Activated CD8-positive, alpha-beta memory T cell treated with anti-CD3 and anti-CD28 coated beads, Interleukin-2, amount 50 U/mL, for 4 hours (primary cell): ENCODE measurements at regions not wholly inside any gene's neighbourhood (a gene's known extent, or its start where the extent isn't known, plus 50 kb on each side); places are given as distances from the start of the nearest gene placed in this dataset.

ENCODE experiments used
- DNase-seq: peaks from one replicate; pipeline ENCODE4 v3.0.0-alpha.2; 2020

DNA sequence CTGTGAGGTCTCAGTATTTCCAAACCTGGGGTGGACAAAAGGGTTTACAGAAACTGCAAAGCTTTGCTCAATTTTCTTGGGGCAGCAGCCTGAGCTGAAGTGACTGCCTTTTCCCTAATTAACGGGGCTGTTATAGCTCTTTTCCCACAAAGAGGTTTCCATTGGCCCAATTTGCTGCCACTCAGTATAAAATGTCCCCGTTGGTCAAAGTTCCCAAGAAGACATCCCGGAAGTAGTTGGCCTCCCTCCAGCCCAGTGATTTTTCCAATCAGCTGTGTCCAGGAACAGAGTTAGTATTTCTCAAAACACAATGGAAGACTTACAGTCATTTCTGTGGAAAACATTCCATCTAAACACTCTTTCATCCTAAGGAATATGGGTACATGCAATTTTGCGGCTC lies 643.6 kb downstream of the ACTL7B start:
- DNase-seq: no peak

DNA sequence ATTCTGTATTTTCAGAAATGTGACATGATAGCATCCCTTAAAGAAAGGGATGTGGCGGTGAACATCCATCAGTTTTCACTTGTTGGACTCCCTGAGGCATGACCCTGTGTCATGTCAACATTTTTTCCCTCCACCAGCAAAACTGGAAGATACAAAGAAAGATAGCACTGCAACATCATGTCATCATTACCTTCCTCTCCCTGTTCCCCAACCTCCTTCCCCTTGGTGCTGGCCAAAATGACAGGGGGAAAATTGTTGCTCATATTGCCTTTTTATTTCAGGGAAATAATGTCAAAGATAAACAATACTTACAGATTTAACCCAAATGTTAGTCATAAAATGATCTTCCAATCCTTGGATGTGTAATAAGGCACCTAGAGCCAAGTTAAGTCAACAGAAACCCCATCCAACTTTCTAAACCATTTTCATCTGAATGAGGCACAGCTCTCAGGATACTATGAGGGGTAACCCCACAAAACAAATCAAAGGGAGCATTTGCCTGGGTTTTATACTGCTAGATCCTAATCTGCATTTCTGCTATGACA lies 644.3 kb downstream of the ACTL7B start:
- no peak for DNase-seq

DNA sequence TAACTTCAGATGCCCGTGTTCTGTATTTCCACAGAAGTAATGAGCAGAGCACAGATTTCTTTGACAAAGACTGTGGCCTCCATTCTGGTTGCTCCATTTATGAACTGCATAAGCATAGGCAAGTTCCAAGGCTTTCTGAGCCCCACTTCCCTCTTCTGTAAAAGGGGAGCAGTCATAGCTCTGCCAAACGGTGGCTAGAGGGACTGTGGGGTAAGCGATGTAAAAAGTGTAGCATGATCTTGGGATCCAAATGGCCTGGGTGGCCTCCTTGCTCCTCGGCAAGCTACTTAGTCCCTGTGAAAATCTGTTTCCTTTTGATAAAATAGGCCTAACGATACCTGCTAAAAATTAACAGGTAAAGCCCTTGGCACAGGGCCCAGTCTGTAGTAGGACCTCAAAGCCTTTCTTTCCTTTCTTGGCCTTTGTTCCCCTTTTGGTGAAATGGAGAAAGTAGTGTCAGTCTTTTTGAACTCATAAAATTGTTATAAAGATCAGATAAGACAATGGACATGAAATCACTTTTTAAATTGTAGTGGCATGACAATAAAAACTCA lies 646.6 kb downstream of the ACTL7B start:
- DNase-seq: no peak

DNA sequence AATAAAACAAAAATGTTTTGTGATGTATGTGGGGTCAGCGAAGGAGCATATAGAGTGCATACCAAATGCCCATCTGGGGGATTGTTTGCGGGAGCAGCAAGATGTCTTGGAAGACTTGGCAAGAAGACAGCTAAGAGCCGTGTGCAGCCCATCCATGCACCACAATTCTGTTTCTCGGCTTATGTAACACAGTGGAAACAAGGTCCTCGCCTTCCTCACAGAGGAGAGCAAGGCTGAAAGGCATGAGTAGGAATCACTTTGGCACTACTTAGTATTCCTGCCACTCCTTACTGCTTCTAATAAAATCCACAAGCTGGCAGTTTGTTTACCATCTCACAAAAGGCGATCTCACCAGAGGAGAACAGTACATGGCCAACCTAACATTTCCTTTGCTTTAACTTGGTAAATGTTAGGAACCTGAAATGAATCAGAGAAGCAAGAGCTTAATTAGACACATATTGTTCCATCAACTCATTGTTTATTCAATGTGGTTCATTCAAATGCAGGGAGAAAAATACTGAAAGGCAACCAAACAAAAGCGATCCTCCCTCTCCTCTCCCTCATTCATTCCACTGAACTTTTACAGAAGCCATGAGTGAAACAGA lies 648.1 kb downstream of the ACTL7B start:
- DNase-seq: no peak

DNA sequence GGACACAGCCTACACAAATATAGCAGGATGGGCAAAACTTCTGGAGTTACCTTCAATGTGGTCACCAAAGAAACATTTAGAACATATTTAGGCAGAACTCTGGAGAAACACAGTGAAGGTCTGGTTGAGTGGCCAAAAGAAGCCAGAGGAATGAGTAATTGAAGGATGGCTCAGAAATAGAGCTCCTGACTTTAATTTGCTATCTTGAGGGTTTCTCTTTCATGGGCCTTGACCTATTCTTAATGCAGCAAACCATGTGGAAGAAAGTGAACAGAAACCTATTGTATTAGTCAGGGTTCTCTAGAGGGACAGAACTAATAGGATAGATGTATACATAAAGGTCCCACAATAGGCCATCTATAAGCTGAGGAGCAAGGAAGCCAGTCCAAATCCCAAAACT lies 650.5 kb downstream of the ACTL7B start:
- no peak for DNase-seq

DNA sequence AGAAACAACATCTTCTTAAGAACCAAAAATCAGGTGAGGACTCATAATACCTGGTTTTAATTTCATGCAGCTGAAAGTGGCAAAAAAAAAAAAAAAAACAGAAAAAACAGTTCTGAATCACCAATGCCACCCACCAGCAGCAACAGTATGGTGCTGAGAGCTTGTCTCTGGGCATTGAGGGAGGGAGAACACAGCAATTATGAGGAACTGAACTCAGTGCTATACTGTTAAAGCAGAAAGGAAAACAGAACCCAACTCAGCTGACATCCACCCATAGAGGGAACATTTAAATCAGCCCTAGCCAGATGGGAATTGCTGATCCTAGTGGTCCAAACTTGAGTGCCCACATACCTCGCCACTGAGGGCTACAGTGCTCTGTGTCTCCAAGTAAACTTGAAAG lies 657.9 kb downstream of the ACTL7B start:
- no peak for DNase-seq

DNA sequence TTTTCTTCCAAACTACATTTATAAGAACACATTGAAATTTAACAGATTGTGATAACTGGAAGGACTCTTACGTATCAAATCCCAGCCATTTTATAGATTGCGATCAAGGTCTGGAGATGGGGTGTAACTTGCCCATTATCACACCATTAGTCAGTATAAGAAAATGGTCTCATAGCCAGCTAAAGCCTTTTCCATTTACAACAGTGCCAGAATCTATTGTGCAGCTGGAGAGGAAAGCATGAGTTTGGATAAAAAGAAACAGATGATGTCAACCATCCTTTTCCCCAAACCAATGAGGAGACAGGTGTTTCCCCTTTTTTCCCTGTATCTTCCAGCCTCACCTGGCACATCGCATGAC lies 658.8 kb downstream of the ACTL7B start:
- DNase-seq: no peak

DNA sequence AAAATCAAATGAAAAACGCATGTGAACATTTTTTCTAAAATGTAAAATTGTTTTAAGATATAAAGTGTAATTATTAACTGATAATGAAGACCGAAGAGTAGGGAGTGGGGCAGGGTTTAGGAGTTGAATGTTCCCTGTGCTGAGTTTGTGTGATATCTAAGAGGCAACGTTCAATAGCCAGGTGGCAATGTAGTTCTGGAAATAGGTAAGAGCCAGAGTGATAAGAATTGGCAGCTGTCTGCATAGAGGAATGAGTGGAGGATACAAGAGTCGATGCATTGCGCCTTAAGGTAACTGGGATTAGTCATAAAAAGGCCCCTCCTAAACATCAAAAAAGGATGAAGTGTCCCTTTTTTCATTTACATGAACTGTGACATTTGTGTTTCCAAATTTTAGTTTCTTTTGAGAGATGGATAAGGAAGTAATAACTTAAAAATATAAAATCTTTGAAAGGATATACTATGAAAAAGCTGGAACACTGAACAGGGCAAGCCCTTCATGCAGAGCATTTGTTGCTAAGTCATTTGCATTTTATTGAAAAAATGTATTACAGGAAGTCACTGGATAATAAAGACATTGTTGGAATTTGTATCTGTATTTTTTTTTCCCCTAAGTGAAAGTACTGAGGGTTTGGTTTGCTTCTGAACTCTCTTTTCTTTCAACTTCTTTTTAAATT lies 659.3 kb downstream of the ACTL7B start:
- DNase-seq: no peak

DNA sequence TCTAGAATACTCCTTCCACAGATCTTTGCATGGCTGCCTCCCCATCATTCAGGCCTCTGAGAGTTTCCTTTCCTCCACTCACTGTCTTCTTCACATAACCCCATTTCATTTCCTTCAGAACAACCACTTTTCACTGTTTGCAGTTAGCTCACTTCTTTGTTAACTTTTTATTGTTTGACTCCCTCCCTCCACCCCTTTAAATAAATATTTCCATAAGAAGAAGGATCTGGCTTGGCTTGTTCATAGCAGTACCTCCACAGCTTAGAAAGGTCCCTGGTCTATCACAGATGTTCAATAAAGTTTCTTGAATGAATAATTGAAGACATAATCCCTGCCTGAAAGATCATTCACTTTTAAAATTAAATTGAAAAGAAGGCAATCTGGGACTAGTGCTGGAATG lies 661.6 kb downstream of the ACTL7B start:
- no peak for DNase-seq

DNA sequence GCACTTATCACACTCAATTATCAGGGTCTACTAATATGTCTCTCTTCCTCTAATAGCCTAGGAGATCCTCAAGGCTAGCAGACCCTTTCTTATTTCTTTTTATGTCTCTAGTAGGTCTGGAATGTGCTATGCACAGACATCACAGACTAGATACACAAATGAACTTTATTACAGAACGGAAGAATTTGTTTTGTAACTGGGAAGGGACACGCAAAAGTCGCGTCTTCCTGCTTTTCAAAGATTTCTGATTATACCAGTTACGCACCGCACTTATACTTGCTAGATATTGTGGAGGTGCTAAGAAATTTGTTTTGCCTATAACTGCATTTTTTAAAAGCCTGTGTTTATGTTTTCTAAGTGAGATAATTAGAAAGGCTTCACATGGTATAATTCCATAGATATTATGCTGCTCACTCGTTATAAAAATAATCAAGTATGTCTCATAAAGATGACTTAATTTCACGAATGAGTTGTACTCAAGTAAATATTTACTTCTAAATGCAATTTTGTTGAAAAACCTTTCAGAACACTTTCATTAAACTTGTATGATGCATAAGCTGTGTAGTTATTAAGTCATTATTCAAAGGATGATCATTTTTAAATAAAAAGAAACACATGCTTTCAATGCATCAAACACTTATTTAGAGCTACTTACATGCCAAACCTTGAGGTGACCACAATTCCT lies 662.6 kb downstream of the ACTL7B start:
- no peak for DNase-seq

DNA sequence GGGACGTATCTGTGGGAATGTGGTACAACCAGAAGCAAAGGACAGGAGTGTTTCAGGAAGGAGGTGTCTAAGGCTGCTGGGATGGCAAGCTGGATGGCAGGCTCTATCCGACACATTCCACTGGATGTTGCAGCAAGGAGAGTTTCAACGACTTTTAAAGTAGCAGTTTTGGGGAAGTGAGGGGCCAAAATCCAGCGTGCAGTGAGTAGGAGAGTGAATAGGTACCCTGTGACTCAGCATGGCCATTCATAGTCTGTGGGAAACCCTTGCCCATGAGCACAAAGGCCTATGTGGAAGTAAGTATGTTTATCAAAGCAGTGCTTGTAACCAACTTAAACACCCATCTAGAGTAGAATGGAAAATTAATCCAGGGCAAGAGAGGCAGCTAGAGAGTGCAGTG lies 664.7 kb downstream of the ACTL7B start:
- no peak for DNase-seq

DNA sequence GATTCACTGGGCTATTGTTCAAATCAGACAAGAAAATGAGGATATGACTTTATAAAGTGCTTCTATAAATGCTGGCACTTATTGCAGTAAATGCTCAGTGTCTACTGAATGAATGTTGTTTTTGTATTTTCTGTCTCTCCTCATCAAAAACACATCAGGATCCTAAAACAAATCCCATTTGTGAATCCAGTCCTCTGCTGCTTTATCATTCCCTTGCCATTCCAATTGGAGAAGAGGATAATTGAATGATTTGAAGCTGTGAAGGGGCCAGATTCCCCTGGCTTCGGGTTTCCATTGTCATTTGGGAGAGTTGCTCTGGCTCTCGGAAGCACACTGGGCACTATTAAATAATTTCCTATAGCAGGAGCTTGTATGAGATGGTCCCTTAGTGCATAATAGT lies 666.8 kb downstream of the ACTL7B start:
- DNase-seq: no peak

DNA sequence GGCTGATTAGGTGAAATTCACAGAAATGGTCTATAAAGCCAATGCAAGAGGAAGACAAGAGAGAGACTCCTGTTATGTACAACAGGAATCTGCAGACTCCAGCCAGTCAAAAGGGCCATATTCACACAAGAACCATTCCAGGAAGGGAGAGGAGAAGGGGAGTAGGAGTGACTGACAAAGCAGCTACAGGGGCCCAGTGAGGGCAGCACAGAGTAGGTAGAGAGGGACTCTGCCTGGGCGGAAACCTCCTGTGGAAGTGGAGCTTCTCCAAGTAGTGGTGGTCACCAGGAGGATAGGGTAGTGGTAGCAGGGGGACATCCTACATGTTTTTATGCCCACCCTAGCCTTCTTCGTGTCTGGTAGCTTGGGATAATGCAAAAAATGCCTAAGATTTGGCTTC lies 667.3 kb downstream of the ACTL7B start:
- DNase-seq: no peak

DNA sequence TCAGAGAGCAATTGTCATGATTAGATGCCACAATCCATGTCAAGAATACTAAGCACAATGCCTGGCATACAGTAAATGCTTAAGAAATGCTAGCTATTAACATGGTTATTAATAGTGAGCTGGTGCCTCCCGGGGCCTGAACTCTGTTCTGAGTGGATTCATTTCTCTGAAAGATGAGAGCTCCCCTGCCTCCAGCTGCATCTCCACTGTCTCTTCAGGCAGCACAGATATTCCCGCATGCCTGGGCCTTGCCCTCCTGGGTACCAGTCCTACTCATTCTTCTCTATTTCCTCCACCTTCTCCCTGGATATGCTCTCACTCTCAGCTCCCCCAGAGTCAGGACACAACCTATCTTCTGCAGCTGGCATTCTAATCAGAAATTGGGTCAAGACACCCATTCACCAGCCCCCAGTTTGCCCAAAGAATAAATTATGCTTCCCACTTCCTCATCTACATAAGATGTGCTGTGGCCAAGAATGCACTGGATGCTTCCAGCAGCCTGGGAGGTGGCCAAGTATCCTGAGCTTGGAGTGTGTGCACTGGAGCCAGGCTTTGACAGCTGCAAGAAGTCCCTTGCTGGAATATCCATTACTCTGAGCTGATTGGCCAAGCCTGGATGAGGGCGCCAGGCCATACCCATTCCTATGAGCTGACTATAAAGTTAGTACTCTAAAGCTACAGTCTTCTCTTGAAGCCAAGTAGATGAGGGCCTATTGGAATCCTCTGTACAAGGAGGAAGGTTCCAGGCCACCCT lies 669.0 kb downstream of the ACTL7B start:
- no peak for DNase-seq

DNA sequence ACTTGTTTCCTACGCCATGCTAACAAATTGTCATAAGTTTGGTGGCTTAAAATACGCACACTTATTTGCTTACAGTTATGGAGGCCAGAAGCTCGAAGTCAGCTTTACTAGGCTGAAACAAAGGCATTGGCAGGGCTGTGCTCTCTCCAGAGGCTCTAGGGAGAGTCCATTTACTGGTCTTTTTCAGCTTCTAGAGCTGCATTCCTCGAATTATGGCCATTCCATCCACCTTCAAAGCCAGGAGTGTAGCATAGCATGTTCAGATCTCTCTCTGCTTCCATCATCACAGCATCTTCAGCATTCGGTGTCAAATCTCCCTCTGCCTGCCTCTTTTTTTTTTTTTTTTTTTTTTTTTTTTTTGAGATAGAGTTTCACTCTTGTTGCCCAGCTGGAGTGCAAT lies 670.2 kb downstream of the ACTL7B start:
- no peak for DNase-seq

DNA sequence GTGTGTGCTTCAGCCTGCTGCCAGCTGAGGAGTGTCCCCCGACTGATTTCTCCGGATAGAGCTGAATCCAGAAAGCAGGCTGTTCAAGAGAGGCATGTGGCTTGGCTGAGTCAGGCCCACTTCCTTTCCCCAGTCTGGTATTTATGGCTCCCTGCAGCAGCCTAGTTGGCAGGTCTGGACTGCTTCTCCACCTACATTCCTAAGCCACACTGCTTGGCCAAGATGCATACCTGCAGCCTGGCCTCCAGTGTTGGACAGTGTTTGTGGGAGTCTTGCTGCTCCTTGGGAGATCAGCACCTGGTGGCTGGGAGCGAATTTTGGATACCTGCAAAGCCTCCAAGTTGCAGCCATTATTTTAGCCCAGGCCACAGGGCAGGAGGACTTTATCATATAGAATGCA lies 670.8 kb downstream of the ACTL7B start:
- DNase-seq: no peak

DNA sequence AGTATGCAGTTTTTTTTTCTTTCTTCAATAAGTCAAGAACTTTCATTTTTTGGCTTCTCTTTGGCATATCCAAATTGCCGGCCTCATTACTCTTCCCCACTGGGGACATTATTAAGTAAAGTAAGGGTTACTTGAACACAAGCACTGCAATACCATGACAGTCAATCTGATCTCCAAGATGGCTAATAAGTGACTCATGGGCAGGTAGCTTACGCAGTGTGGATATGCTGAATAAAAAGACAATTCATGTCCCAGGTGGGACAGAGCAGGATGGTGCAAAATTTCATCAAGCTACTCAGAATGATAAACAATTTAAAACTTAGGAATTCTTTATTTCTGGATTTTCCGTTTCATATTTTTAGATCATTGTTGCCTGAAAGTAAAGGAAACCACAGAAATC lies 671.8 kb downstream of the ACTL7B start:
- no peak for DNase-seq

DNA sequence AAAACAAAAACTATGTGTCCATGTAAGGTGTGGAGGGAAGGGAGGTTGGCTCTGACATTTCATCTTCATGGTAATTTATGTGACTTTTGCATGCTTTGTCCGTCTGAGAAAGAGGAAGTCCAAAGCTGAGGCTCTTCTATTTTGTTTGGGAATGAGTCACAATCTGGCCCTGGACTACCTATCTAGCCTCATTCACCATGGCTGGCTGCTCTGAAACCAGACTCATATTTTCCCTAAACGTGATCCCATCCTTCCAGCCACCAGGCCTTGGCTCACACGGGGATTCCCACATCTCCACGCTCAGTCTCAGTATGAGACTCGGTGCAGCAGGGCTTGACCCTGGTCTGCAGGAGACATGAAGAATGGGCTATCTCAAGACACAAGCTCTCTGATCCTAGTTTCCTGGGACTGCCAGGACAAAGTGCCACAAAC lies 672.8 kb downstream of the ACTL7B start:
- no peak for DNase-seq

DNA sequence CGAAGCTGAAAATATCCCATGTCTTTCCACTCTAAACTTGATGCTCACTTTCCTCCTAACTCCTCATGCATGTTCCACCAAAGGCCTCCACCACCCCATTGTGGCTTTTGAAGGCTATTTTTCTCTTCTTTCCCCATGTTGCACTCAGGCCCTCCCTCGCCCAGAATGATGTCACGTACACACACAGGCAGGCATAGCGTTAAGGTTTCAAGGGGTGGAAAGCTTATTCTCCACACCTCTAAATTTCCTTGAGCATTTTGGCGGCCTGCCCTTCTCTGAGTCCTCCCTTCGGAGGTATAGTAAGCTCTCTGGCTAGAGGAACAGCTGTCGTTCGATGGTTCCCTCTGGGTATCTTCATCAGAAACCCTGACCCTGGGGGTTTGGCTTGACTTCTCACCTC lies 673.5 kb downstream of the ACTL7B start:
- no peak for DNase-seq

DNA sequence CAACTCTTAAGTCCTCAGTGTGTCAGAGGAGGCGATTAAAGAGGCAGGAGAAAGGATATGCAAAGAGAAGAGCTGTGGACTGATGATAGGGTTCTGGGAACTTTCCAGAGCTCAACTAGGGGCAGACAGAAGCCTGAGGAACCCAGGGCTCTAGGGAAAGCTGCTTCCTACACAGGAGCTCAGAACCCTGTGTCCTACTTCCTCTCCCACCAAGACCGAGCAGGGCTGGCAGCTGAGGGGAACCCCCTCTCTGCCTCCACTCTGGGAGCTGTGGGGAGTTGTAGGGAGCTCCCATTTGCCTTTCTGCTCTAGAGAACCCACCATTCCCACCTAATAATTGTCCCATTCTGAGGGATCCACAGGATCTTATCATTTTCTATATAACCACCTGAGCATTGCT lies 674.3 kb downstream of the ACTL7B start:
- no peak for DNase-seq

DNA sequence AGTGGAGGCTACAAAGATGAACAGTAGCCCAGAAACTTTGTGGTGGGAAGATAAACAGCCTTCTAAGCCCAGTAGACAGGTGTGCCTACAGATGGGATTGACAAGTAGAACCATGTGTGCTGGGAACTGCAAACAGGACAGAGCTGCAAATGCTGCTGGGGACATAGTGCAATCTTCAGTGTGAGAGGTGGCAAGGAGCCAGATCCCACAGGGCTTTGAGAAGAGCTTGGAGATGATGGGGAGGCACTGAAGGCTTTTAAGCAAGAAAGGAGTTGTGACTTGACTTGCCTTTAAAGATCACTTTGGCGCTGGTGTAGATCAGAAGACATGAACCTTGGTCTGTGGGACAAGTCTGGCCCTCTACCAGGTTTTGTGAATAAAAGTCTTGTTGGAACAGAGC lies 675.2 kb downstream of the ACTL7B start:
- no peak for DNase-seq

DNA sequence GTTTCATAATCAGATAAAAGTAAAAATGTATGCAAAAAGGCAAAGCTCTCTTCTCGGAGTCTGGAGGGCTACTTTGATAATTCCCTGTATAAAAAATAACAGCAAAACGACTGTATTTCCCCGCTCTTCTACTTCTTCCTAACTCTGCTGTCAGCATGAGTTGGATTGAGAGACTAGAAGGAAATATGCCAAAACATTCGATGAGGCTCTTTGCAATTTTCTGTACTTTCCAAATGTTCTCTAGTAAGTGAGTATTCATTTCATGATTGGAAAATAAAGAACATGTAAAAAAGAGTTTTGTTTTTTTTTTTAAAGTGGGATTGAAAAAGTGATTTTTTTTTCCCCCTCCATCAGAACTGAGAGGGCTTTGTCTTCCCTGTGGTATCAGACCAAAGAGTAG lies 677.5 kb downstream of the ACTL7B start:
- no peak for DNase-seq

DNA sequence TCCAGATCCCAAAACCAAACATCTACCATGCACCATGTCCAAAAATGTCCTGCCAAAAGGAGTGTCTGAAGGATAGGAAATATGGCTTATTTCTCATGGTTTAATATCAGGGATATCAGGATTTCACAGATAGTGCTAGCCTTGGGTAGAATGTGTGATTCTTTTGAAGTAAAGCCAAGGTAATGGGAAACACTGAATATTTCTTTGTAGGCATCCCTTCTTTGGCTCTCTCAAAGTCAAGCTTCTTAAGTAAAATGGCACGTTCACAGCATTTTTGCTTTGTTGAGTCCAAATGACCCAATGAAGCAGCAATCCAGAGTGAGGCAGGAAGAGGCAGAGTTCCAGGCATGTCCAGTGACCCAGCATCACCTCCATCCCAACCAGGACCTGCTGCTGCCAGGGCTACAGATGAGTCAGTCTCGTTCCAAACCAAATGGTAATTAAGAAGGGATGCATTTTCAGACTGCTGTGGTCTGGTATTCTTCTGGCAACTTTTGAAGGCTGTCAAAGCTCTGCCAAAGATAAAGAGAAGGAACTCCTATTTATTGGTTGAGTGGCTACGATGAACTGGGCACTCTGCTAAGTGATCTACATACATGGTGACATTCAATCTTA lies 678.8 kb upstream of the KLF4 start:
- DNase-seq: no peak
